AG09319 (cell line): ENCODE measurements at regions not wholly inside any gene's neighbourhood (a gene's known extent, or its start where the extent isn't known, plus 50 kb on each side); places are given as distances from the start of the nearest gene placed in this dataset.

Experiments
- DNase-seq: peaks from one replicate; pipeline ENCODE4 v3.0.0-alpha.2; 2010; ENCODE audit warnings: low read depth; ENCODE audit errors: extremely low read depth
- TF ChIP-seq, protein P1 (sequence below): IDR thresholded peaks from 2 replicates; pipeline ENCODE4 v1.5.1; 2011; ENCODE audit warnings: low read depth, mild to moderate bottlenecking, inconsistent platforms, low read length, moderate library complexity

DNA sequence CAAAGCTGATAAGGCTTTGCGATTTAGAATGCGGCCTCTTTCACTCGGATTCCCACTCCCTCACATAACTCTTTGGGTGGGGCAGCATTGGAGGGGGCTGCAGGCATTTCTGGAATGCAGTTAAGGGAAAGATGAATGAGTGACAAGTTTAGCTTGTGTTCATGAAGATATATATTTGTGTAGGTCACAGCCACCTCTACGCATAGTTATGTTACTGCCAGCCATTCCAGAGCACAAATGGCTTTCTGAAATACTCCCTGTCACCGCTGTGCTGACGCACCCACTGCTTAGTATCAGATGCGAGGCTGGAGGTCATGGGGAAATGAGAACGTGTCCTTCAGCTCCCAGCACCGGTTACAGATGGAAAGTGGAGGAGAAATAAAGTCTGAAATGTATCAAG, 54.1 kb upstream of the ATP1A1 start:
- no peak for DNase-seq
- TF ChIP-seq, protein P1, sequence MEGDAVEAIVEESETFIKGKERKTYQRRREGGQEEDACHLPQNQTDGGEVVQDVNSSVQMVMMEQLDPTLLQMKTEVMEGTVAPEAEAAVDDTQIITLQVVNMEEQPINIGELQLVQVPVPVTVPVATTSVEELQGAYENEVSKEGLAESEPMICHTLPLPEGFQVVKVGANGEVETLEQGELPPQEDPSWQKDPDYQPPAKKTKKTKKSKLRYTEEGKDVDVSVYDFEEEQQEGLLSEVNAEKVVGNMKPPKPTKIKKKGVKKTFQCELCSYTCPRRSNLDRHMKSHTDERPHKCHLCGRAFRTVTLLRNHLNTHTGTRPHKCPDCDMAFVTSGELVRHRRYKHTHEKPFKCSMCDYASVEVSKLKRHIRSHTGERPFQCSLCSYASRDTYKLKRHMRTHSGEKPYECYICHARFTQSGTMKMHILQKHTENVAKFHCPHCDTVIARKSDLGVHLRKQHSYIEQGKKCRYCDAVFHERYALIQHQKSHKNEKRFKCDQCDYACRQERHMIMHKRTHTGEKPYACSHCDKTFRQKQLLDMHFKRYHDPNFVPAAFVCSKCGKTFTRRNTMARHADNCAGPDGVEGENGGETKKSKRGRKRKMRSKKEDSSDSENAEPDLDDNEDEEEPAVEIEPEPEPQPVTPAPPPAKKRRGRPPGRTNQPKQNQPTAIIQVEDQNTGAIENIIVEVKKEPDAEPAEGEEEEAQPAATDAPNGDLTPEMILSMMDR, result no peak

DNA sequence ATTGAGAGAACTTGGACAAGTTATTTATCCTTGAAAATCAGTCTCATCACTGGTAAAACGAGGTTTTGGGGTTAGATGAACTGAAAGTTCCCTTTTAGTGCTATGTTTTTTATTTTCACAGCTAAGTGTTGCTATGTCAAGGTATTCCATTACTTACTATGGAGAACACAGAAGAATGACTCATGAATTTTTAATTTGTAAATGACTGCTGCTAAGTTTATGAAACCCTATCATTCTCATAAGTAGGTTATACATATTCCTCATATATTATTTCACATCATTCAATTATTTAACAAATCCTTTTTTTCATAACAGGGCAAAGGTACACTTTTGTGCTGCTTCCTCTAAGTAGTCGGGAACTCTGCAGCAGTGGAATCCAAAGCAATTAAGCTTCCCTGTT, 52.2 kb upstream of the ATP1A1 start:
- no peak for DNase-seq
- TF ChIP-seq, protein P1, result no peak

DNA sequence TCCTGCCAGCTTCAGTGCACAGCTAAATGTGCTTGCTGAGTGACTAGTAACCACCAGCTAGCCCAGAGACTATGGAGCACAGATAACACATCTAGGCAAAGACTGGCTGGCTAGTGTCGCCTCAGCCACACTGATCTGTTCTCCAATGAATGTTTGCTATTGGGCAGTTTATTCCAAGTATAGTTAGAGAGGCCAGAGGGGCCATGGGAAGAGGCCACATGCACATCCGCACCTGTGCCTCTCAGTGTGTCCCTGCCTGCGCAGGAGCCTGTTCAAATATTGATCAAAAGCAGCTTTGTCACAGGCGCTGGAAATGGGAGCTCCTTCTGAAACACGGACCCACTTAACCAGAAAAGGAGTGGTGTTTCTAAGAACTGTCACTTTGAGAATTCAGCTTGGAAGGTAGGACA, 51.3 kb upstream of the ATP1A1 start:
- TF ChIP-seq, protein P1, result no peak
- DNase-seq, result no peak

DNA sequence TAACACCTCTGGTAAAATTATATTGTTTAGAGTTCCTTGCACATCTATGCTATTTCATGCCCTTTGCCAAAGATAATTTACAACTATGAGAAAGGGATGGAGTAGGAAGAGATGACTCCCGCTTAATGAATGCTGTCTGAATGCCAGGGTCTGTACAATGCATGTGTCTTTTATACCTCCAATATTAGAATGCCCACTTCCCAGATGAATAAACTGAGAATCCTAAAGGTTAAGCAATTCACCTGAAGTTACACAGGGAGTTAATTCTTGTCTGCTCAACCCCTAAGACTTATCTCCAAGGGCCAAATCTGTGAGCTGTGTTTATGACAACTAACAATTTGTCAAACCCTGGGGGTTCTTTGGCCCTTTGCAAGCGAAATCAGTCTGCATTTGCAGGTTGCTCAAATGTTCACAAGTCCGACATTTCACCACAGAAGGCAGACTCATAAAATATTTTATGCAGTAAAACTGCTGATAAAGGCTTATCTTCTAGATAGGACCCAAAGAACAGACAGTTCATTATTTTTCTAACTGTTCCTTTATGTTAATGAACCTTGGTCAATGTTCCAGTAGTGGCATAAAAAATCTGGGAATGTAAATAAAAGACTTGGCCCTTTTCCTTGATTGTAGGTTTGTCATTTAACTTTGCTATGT, 50.2 kb upstream of the ATP1A1 start:
- no peak for DNase-seq
- TF ChIP-seq, protein P1, result no peak
